ENCODE measurements at regions not wholly inside any gene's neighbourhood (a gene's known extent, or its start where the extent isn't known, plus 50 kb on each side); places are given as distances from the start of the nearest gene placed in this dataset.

- TF ChIP-seq EZH2 (IDR thresholded peaks at IDR 0.05; ENCODE audit: borderline replicate concordance, low read depth, low read length, poor library complexity, severe bottlenecking), result no peak
- TF ChIP-seq CTCF (conservative IDR thresholded peaks at IDR 0.05; ENCODE audit: low read depth, low read length), result no peak
Measured at GRCh38 chr10:30229536-30229935, 119.5 kb downstream of the MTPAP start.

All from A673 (cell line).